GM21390 (cell line): ENCODE measurements at regions not wholly inside any gene's neighbourhood (a gene's known extent, or its start where the extent isn't known, plus 50 kb on each side); places are given as distances from the start of the nearest gene placed in this dataset.
"Not testable (repeated sequence)": the region's sequence is repeated elsewhere in the genome, so short reads cannot be mapped to it uniquely, and the experiment has no call there.

Source experiments
- ATAC-seq: cut with Tn5 transposase; IDR thresholded peaks from one replicate; pipeline ENCODE4 v1.9.1; 2021; ENCODE audit not compliant: unreplicated experiment

GRCh38 chr5:96110300-96110699 is 148.6 kb upstream of the ELL2 start:
- ATAC-seq = no peak

GRCh38 chr5:96108629-96109028 is 147.0 kb upstream of the ELL2 start:
- not testable (repeated sequence) for ATAC-seq

DNA sequence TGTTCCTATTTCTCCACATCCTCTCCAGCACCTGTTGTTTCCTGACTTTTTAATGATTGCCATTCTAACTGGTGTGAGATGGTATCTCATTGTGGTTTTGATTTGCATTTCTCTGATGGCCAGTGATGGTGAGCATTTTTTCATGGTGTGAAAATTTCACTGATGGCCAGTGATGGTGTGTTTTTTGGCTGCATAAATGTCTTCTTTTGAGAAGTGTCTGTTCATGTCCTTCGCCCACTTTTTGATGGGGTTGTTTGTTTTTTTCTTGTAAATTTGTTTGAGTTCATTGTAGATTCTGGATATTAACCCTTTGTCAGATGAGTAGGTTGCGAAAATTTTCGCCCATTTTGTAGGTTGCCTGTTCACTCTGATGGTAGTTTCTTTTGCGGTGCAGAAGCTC is 142.2 kb upstream of the ELL2 start:
- not testable (repeated sequence) for ATAC-seq

GRCh38 chr5:96101358-96102089 is 139.9 kb upstream of the ELL2 start:
- no peak for ATAC-seq

DNA sequence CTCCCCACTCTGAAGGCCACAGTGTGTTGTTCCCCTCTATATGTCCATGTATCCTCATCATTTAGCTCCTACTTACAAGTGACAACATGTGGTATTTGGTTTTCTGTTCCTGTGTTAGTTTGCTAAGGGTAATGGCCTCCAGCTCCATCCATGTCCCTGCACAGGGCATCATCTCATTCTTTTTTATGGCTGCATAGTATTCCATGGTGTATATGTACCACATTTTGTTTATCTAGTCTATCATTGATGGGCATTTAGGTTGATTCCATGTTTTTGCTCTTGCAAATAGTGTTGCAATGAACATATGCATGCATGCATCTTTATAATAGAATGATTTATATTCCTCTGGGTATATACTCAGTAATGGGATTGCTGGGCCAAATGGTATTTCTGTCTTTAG is 135.8 kb upstream of the ELL2 start:
- not testable (repeated sequence) for ATAC-seq

DNA sequence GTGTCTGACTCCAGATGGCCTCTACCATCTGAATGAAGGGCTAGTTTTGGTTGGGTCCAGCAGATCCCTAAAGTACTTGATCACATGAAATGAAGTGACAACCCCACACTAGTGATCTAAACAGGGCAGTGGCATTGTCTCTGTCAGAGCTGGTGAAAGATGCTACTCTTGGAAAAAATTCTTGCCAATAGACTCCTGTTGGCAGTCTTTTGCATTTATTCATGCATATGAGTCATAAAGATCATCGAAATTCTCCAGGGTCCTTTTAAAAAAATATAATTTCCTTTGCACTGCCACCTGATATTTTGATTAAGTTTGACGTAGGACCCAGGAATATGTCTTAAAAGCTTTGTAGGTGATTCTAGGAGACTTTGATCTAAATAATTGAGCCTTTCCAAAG is 135.1 kb upstream of the ELL2 start:
- ATAC-seq = no peak

DNA sequence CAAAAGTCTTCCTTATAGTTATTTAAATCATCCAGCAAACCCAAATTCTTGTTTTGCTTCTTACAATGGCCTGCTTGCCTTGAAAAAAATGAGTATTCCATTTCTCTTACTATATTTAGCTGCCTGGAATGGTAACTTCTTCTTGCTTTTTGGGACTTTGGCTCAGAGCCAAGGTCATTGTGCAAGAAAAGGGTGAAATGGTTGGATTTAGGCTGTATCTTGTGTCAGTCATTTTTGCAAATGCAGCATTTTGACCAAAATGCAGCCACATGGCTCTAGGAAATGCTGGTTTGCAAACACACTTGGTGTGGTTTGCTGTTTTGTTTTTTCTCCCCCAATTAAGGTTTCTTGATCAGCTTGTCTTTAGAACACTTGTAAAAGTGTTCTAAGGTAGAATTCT is 133.3 kb upstream of the ELL2 start:
- ATAC-seq = no peak

GRCh38 chr5:96093890-96094381 is 132.3 kb upstream of the ELL2 start:
- ATAC-seq = no peak

- ATAC-seq = no peak
Measured at GRCh38 chr5:96093340-96093739, 131.7 kb upstream of the ELL2 start.

DNA sequence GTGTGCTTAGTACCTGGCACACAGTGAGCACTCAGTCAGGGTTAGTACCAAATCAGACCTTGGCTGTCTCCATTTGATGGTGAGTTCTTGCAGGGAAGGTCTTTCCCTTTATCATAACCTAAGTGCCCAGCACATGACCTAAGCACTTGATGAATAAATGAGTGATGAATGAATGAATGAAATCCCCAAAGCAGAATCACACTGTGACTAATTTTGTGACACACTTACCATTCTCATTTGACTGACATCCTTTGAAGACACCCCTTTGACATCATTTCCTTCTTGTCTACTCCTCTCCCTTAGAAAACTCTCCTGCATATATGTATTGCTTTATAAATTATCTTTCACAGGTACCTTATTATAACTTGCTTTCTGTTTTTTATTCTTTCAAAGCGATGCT is 130.2 kb upstream of the ELL2 start:
- no peak for ATAC-seq

DNA sequence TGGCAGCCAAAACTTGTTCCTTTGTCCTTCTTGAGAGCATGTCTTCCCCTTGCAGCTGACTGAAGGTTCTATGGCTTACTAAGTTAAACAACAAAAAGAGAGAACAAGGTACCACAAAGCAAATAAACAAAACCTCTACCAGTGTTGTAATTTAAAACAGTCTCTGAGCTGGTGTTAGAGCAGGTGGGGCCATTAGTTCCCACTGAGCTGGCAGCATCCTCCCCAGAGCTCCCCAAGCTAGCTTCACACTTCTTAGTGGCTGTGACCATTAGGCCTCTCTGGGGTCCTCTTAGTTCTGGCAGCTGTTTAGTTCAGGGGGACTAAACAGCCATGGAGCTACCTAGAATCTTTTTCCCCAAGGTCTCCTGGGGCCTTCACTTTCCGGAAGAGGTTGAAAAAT is 128.6 kb upstream of the ELL2 start:
- ATAC-seq = no peak

GRCh38 chr5:96088706-96089498 is 127.3 kb upstream of the ELL2 start:
- ATAC-seq = no peak

DNA sequence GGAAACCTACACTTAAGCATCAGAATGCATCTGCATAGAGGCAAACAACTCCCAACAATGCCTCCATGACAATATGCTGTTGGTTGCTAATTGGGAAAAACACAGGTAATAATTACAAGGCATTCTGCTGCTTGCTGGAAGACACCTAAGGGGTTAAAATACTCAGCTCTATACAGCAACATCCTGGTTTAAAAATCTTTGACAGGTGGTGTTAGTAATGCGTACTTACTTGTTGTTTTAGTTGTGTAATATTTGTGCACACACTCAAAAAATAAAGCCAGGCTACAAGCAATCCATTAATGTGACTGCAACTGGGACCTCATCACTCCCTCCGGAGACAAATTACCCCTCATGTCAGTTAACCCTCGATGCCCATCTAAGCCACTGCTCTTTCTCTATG is 126.3 kb upstream of the ELL2 start:
- ATAC-seq = no peak

DNA sequence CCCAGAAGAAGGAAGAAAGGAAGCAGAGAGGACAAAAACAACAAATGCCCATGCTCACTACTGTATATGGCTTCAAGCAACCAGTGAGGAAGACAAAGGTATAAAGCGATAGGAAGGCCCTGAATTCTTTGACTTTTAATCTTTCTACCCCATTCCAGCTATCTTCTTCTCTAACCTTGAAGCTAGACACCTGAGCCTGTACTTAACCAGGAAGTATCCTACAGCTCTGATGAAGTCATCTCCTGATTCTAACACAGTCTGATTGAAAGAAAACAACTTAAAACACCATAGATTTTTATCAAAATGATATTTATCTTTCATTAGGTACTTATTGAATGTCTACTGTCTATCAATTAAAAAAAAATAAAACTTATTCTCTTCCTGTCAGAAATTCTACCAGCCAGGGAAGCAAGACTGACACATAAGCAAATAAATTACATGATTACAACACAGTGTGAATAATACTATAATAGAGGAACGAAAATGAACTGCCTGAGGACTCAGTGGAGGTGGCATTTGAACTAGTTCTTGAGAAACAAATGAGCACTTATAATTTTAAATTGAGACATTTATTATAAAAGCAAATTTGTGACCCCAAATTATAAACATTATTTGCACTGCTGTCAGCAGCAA is 123.3 kb upstream of the ELL2 start:
- no peak for ATAC-seq

GRCh38 chr5:96083361-96083881 is 121.8 kb upstream of the ELL2 start:
- ATAC-seq = no peak

- ATAC-seq = no peak
Measured at GRCh38 chr5:96081276-96081858, 119.7 kb upstream of the ELL2 start.

DNA sequence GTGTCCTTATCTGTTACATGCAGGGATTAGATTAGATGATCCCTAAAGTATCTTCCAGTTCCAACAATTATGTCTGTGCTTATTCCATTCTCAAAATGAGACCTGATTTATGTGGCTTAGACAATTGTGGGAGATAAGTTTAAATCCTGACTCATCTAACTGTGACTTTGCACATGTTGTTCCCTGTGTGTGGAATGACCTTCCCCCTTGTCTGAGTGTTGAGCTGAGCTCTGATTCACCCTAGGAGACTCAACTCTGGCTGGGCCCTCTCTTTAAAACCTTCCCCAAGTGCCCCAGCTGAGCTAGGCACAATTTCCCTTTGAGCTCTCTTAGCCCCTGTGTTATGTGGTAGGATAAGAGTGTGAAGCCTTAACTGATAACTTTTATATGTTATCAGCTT is 118.9 kb upstream of the ELL2 start:
- no peak for ATAC-seq

DNA sequence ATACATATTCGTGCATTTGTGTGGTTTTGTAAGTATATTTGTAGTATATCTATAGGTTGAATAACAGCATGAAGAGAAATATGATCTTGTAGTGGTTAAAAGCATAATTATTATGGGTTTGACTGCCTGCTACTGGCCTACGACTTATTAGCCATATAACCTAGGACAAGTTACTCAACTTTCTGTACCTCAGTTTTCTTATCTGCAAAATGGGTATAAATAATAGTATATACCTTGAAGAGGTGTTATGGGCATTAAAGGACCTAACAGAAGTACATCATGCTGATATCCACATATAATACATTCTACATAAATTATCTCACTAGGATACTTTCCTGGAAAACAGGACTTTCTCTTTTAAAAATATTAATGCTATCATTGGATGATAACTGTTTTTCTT is 118.3 kb upstream of the ELL2 start:
- no peak for ATAC-seq

DNA sequence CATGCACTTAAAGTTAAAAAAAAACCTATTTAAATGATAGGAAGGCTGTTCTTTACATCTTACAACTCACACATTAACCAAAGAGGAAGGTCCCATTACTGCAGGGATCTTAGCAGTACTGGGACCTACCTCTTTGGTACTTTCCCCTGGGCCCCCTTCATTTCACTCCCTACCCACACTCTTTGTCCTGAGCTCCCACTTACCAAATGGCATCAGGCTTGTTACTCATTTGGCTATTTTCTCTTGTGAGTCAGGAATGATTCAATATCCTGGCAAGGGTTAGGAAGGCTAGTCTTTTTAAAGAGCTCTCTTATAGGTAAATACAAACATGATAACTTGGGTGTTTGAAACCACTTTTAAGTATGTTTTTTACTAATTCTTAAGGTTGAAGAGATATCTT is 117.4 kb upstream of the ELL2 start:
- no peak for ATAC-seq

DNA sequence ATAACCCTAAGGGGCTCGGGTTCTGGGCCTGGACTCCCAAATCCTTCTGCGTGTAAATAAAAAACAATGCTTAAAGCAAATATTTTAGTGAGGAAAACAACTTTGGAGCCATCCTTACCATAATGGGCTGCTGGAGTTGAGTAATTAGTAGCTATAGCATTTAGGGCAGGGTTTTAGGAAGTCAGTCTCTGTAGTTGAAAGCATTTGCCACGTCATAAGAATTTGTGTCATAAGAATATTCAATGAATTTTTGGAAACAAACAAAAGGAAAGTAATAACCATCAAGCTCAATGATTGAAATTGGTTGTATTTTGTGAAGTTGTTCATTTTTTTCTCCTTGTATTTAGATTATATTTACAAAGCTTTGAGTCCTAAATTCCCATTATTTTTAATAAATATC is 114.8 kb upstream of the ELL2 start:
- ATAC-seq = no peak

DNA sequence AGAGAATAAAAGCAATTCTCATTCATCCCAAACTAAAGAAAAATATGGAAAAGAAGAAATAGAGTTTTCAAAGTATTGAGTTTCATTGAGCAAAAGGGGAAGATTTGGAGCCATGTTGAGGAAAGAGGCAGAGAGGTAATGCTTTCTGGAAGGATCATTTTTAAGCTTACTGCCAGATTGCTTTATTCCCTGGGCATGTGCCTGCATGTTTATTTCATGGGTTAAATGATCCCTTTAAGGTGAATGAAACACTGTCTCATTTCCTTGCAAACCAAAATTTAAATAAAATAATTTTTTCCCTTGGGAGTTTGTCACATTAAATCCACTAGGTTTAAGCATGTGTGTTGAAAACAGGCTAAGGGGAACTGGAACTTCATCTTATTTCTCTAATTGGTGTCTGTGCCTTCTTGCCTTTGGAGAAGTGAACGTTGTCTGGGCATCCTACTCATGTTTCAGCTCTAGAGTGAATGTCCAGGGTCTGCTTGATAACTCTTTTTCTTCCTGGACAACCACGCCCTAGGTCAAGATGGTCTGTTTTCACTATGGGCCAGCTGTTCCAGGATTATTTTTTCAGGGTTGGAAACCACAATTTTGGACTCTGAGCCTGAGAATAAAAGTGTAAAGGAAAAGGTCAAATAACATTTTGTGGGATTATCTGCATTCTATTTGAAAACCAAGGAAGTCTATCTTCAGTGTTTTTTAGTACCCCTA is 114.1 kb upstream of the ELL2 start:
- no peak for ATAC-seq
